ENCODE measurements at regions not wholly inside any gene's neighbourhood (a gene's known extent, or its start where the extent isn't known, plus 50 kb on each side); places are given as distances from the start of the nearest gene placed in this dataset.
"Not testable (repeated sequence)": the region's sequence is repeated elsewhere in the genome, so short reads cannot be mapped to it uniquely, and the experiment has no call there.

- in situ Hi-C loops (cut with HindIII; ENCODE audit: low pct_unique_long_range_greater_than_20kb, low sequenced_read_pairs) = no loop called here
- DNase-seq (ENCODE audit: low read depth) = no peak
Measured at GRCh38 chr9:22790329-22790728, 343.7 kb downstream of the DMRTA1 start.

GRCh38 chr9:22808876-22809275, 362.3 kb downstream of the DMRTA1 start:
- in situ Hi-C loops (cut with HindIII; ENCODE audit: low pct_unique_long_range_greater_than_20kb, low sequenced_read_pairs) = no loop called here
- no peak for DNase-seq (ENCODE audit: low read depth)

DNA sequence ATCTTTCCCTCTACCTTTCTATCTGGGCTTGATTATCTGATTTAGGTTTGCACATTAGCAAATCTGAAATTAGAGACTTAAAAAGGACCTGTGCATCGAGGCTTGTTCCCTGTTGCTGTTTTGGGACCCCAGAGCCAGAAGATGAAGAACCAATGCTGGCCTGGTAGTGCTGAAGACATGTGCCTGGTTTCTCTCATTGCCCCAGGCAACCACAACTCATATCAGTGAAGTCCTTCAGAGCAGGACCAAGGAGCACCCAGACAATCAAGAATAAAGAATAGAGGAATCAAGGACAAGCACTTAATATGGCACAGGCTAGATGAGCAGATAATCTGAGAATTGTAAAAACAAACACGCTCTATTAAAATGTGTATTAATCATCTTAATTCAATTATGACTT, 362.7 kb downstream of the DMRTA1 start:
- in situ Hi-C loops (cut with HindIII; ENCODE audit: low pct_unique_long_range_greater_than_20kb, low sequenced_read_pairs) = no loop called here
- DNase-seq (ENCODE audit: low read depth) = no peak

GRCh38 chr9:22813529-22813928, 366.9 kb downstream of the DMRTA1 start:
- peak; percentile 4 for DNase-seq (ENCODE audit: low read depth)
- in situ Hi-C loops (cut with HindIII; ENCODE audit: low pct_unique_long_range_greater_than_20kb, low sequenced_read_pairs) = no loop called here

DNA sequence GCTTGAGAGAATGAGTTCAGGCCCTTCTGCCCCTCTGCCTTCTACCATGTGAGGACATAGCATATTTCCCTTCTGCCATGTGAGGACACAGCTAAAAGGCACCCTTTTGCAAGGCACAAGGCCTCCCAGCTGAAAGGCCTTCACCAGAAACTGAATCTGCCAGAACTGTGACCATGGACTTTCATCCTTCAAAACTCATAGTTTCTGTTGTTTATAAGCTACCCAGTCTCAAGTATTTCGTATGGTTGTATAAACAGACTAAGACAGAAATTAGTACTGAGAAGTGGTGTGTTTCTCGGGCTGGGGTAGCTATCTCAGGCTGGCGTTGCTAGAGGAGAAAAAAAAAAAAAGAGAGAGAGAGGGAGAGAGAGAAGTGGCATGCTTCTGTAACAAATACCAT, 368.6 kb downstream of the DMRTA1 start:
- in situ Hi-C loops (cut with HindIII; ENCODE audit: low pct_unique_long_range_greater_than_20kb, low sequenced_read_pairs) = no loop called here
- no peak for DNase-seq (ENCODE audit: low read depth)

DNA sequence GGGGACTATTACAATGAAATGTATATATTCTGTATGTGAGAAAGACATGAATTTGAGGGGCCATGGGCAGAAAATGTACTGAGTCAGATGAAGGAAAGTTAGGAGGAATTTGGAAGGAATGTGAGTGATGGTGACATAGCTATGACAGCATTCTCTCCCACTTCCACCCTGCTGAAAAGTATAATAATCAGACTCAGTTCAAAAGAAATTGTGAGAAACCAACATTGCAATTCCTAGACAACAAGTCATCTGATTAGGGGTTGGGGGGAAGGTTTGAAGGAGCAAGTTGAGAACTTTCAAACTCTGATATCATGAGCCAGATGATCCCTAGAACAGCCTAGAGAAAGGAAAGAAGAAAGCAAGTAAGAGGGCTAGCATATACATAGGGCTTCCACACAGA, 370.6 kb downstream of the DMRTA1 start:
- DNase-seq (ENCODE audit: low read depth) = no peak
- in situ Hi-C loops (cut with HindIII; ENCODE audit: low pct_unique_long_range_greater_than_20kb, low sequenced_read_pairs) = no loop called here

DNA sequence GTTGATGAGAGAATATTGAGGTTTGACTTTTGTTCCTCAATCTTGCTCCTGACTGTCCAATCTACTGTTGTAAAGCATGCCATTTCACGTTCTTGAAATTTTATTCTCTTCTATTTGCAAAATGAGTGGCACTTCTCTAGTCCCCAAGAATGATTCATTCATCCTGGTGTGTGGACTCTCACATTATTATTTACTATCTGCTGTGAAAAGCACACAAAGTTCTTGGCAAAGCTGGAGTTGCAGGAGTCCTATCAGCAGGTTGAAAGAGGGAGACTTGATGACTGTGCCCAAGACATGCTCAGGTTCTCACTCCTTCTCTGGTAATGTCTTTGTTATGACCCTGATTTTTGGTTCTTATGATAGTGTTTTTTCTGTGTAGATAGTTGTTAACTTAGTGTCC, 382.6 kb downstream of the DMRTA1 start:
- in situ Hi-C loops (cut with HindIII; ENCODE audit: low pct_unique_long_range_greater_than_20kb, low sequenced_read_pairs) = no loop called here
- DNase-seq (ENCODE audit: low read depth) = no peak

GRCh38 chr9:22838266-22838665, 391.6 kb downstream of the DMRTA1 start:
- in situ Hi-C loops (cut with HindIII; ENCODE audit: low pct_unique_long_range_greater_than_20kb, low sequenced_read_pairs) = no loop called here

DNA sequence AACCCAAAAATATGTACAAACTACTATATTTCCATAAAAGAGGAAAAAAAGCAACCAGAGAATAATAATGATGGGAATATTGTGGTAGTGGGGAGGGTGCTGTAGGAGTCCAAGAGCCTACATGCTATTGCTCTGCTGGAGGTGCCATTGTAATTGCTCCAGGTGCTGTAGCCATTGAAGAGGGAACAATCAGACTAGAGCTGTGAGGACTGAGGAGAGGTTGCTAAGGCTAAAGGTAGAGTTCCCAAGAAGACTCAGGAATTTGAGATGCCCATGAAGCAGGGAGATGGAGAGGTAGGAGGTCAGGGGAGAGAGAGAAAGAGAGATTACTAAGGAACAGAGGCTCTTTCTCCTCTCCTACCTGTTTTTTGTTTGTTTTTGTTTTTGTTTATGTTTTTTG, 394.0 kb downstream of the DMRTA1 start:
- in situ Hi-C loops (cut with HindIII; ENCODE audit: low pct_unique_long_range_greater_than_20kb, low sequenced_read_pairs) = no loop called here
- no peak for DNase-seq (ENCODE audit: low read depth)

More at GRCh38 chr9:22838266-22838665, 391.6 kb downstream of the DMRTA1 start:
- no peak for DNase-seq (ENCODE audit: low read depth)

DNA sequence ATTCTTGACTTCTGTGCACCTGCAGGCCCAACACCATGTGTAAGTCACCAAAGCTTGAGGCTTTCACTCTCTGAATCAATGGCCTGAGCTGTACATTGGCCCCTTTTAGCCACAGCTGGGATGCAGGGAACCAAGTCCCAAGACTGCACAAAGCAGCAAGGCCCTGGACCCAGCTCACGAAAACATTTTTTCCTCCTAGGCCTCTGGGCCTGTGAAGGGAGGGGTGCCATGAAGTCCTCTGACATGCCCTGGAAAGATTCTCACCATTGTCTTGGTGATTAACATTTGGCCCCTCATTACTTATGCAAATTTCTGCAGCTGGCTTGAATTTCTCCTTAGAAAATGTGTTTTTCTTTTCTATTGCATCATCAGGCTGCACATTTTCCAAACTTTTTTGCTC, 398.6 kb downstream of the DMRTA1 start:
- DNase-seq (ENCODE audit: low read depth); in situ Hi-C loops (cut with HindIII; ENCODE audit: low pct_unique_long_range_greater_than_20kb, low sequenced_read_pairs): not testable (repeated sequence)

- in situ Hi-C loops (cut with HindIII; ENCODE audit: low pct_unique_long_range_greater_than_20kb, low sequenced_read_pairs) = no loop called here
- DNase-seq (ENCODE audit: low read depth) = no peak
Measured at GRCh38 chr9:22855980-22856379, 409.4 kb downstream of the DMRTA1 start.

GRCh38 chr9:22857316-22857715, 410.7 kb downstream of the DMRTA1 start:
- in situ Hi-C loops (cut with HindIII; ENCODE audit: low pct_unique_long_range_greater_than_20kb, low sequenced_read_pairs) = no loop called here
- DNase-seq (ENCODE audit: low read depth) = no peak

DNA sequence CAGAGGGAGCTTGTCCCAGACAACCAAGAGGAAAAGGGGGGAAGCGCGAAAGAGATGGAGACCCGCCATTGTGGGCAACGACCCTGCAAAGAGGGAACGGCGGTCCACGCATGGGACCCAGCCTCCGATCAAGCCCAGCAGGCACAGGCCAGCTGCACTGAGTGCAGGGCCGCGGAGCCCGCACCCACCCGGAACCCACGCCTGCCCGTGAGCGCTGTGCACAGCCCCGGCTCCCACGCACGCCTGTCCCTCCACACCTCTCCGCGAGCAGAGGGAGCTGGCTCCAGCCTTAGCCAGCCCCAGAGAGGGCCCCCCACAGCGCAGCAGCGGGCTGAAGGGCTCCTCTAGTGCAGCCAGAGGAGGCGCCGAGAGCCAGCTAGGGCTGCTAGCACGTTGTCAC, 416.5 kb downstream of the DMRTA1 start:
- DNase-seq (ENCODE audit: low read depth) = no peak
- in situ Hi-C loops (cut with HindIII; ENCODE audit: low pct_unique_long_range_greater_than_20kb, low sequenced_read_pairs) = no loop called here

GRCh38 chr9:22863736-22864135, 417.1 kb downstream of the DMRTA1 start:
- no peak for DNase-seq (ENCODE audit: low read depth)
- in situ Hi-C loops (cut with HindIII; ENCODE audit: low pct_unique_long_range_greater_than_20kb, low sequenced_read_pairs) = no loop called here

DNA sequence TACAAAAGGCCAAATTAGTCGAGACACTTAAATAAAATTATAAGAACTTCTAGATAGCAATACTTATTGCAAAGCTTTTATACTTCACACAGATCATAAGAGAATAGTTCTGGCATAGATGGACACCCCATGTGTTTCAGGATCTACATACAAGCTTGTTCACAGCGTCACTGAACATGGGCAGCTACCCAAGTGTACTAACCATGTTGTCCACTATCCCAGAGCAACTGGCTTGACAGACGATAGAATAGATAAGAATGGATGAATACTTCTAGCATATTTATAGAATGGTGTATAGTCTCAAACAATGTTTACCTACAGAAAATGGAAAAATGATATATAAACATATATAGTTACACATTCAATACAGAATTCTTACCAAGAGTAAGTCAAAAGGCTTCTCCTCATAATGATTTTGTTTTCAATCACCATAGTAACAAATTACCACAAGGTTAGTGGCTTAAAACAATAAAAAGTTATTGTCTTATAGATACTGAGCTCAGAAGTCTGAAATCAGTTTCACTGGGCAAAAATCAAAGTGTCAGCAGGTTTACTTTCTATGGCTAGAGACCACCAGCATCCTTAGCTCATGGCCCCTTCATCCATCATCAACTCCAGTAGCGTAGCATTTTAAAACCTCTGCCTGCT, 446.7 kb downstream of the DMRTA1 start:
- no peak for DNase-seq (ENCODE audit: low read depth)
- in situ Hi-C loops (cut with HindIII; ENCODE audit: low pct_unique_long_range_greater_than_20kb, low sequenced_read_pairs) = no loop called here

GRCh38 chr9:22898591-22898990, 452.0 kb downstream of the DMRTA1 start:
- in situ Hi-C loops (cut with HindIII; ENCODE audit: low pct_unique_long_range_greater_than_20kb, low sequenced_read_pairs) = no loop called here

GRCh38 chr9:22911632-22912031, 465.0 kb downstream of the DMRTA1 start:
- no peak for DNase-seq (ENCODE audit: low read depth)
- in situ Hi-C loops (cut with HindIII; ENCODE audit: low pct_unique_long_range_greater_than_20kb, low sequenced_read_pairs) = no loop called here

More at GRCh38 chr9:22898591-22898990, 452.0 kb downstream of the DMRTA1 start:
- no peak for DNase-seq (ENCODE audit: low read depth)

GRCh38 chr9:22913026-22913425, 466.4 kb downstream of the DMRTA1 start:
- in situ Hi-C loops (cut with HindIII; ENCODE audit: low pct_unique_long_range_greater_than_20kb, low sequenced_read_pairs) = no loop called here
- no peak for DNase-seq (ENCODE audit: low read depth)

- no peak for DNase-seq (ENCODE audit: low read depth)
- in situ Hi-C loops (cut with HindIII; ENCODE audit: low pct_unique_long_range_greater_than_20kb, low sequenced_read_pairs) = no loop called here
Measured at GRCh38 chr9:22913518-22913917, 466.9 kb downstream of the DMRTA1 start.

DNA sequence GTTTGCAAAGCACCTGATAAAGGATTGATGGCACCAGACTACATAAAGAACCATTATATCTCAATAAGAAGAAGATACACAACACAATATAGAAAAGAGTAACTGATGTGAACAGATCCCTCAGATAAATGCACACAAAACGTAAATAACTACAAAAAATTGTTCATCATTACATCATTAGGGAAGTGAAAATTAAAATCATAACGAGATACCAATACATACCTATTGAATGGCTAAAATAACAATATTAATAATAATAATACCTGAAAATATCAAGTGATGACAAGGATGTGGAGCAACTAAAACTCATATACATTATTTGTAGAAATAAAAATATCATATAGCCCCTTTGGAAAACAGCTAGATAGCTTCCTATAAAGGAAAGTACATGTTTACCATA, 469.5 kb downstream of the DMRTA1 start:
- no peak for DNase-seq (ENCODE audit: low read depth)

DNA sequence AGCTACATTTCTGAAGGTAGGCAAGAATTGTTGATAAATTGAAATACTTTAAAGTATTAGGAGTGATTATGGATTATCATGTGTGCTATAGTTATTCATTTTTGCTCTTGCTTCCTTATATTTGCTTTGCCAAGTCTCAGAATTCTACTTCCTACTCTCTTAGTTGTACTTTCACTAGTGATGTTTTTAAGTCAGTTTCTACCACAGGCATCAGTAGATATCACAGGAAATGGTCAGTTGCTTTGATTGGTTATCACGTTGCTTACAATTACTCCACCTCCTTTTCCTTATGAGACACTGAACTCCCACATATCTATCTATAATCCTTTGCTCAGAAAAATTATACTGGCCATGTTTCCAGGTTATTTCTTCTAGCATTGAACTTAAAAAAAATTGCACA, 472.8 kb downstream of the DMRTA1 start:
- in situ Hi-C loops (cut with HindIII; ENCODE audit: low pct_unique_long_range_greater_than_20kb, low sequenced_read_pairs) = no loop called here
- DNase-seq (ENCODE audit: low read depth) = no peak

More for the DNA sequence above, 469.5 kb downstream of the DMRTA1 start:
- in situ Hi-C loops (cut with HindIII; ENCODE audit: low pct_unique_long_range_greater_than_20kb, low sequenced_read_pairs) = no loop called here
